Effector memory CD4-positive, alpha-beta T cell (primary cell): ENCODE measurements at regions not wholly inside any gene's neighbourhood (a gene's known extent, or its start where the extent isn't known, plus 50 kb on each side); places are given as distances from the start of the nearest gene placed in this dataset.

Experiments used
- DNase-seq, 3 donors: peaks; one replicate each; pipeline ENCODE4 v3.0.0-alpha.2; 2020
- H3K27ac ChIP-seq: 2 replicates; pipeline ENCODE4 v1.7.0; 2013; ENCODE audit warnings: mild to moderate bottlenecking, low read length, moderate library complexity; ENCODE audit not compliant: insufficient read depth, poor library complexity, severe bottlenecking
- H3K27me3 ChIP-seq: replicated peaks from 2 replicates; pipeline ENCODE4 v1.7.0; 2013; ENCODE audit warnings: mild to moderate bottlenecking, low read length; ENCODE audit not compliant: insufficient read depth, control insufficient read depth, poor library complexity, severe bottlenecking
- H3K36me3 ChIP-seq: 2 replicates; pipeline ENCODE4 v1.7.0; 2013; ENCODE audit warnings: mild to moderate bottlenecking, low read length, moderate library complexity; ENCODE audit not compliant: control insufficient read depth, insufficient read depth
- H3K4me1 ChIP-seq: 2 replicates; pipeline ENCODE4 v1.7.0; 2013; ENCODE audit warnings: low read length, mild to moderate bottlenecking; ENCODE audit not compliant: control insufficient read depth, insufficient read depth, poor library complexity, severe bottlenecking
- H3K4me3 ChIP-seq: 2 replicates; pipeline ENCODE4 v1.7.0; 2013; ENCODE audit warnings: low read length, low read depth, mild to moderate bottlenecking; ENCODE audit not compliant: insufficient read depth, poor library complexity, severe bottlenecking
- H3K9me3 ChIP-seq: 2 replicates; pipeline ENCODE4 v1.7.0; 2013; ENCODE audit warnings: mild to moderate bottlenecking, low read length, moderate library complexity; ENCODE audit not compliant: control insufficient read depth

DNA sequence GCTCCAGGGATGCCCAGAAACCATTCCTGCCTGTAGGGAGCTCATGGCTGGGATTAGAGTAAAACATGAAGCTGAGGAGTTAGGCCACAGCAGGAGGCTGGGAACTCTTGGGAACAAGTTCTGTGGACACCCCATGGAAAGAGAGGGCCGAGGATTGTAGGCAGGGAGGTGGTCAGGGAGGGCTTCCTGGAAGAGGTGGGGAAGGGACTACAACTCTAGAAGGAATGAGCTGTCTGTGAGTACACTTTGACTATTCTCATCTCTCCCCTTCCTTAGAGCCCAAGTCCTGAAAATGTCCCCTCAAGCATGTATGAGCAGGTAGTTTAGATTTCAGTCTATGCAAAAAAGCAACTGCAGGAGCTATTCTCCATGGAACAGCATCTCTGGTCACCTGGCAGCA lies 139.9 kb upstream of the GLI2 start:
- no peak for DNase-seq
- H3K4me3 ChIP-seq: no peak overlapping the region
- no peaks in the 10 kb centered on the region for H3K36me3 ChIP-seq
- no peaks in the 10 kb centered on the region for H3K4me1 ChIP-seq
- H3K27me3 ChIP-seq: no peaks in the 10 kb centered on the region
- no peaks in the 10 kb centered on the region for H3K9me3 ChIP-seq
- H3K27ac ChIP-seq: no peak overlapping the region

DNA sequence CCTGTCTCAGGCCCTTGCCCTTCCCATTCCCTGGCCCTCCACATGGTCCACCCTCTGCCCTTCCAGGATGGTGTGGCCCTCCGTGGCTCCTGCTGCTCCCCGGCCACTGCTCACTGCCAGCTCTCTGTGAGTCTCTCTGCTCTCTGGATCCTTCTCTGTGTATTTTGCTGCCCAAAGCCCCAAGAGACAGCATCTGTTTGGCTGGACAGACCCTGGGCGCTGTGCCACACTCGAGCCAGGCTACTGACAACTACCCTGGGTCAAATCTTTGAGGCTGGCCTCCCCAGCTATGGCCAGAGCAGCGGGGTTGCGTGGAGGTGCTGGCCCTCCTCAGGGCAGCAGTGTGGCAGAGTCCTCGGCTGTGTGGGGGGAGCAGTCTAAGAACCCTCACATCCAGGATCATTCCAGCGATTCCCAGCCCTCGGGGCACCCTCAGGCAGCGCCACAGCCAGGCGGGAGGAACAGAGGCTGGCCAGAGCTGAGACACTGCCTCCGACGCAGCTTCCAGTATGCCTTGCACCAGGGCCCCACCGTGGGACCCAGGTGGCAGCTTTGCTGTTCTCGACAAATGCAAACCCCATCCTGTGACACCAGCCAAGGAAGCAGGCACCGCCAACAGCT lies 139.4 kb upstream of the GLI2 start:
- H3K27me3 ChIP-seq: no peaks in the 10 kb centered on the region
- no peaks in the 10 kb centered on the region for H3K9me3 ChIP-seq
- H3K36me3 ChIP-seq: no peaks in the 10 kb centered on the region
- H3K4me1 ChIP-seq: no peaks in the 10 kb centered on the region
- no peak overlapping the region for H3K4me3 ChIP-seq
- DNase-seq: no peak
- H3K27ac ChIP-seq: no peak overlapping the region

DNA sequence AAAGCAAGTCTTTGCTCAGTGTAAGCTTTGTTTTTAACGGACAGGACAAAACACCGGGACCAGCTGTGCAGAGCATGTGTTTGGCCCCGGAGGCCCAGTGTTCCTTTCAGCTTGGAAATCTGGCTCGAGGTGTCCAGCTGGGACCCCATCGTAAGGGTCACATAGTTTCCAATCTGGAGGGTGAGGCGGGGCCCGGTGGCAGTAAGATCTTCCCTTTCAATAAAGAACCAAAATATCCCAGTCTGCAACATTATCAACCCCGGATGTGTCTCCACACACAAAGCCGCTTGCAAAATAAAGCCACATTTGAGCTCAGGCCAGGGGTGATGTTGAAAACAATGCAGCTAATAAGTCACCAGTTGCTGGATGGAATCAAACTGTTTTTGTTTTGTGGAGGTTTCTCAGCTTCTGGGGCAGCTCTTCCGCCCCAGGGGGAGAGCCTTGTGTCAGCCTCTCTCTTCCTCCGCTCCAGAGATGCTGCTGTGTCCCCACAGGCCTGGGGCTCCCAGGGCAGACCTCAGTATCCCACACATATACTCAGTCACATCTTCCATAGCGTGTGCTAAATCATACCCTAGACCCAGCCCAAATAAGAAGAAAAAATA lies 138.6 kb upstream of the GLI2 start:
- no peak overlapping the region for H3K27ac ChIP-seq
- no peaks in the 10 kb centered on the region for H3K36me3 ChIP-seq
- no peak overlapping the region for H3K4me3 ChIP-seq

DNA sequence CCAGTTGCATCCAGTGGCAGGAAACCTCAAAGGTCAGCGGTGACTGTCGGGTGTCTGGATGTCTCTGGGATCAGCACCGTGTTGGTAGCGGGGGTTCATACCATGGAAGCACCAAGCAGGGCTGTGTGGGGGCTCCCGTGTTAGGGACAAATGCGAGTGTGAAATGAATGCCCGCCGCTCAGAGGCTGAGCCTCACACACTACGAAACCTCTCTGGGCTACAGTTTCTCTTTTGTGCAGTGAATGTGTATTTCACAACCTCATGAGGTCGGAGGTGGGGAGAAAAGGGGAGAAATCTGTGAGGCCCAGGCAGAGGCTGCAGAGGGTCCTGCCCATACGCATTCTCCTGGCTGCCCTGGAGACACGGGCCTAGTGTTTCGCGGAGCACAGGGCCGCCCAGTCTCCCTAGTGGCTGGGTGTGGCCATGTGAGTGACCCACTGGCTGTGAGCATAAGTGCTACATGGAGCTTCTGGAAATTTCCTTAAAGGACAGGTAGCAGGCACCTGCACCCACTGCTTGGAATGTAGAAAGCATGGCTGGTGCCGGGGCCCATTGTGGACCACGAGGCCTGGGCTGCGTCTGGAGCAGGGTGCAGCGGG lies 138.0 kb upstream of the GLI2 start:
- Histone ChIP-seq H3K27ac (no peak overlapping the region), H3K4me1 (no peaks in the 10 kb centered on the region), H3K27me3 (no peaks in the 10 kb centered on the region), H3K9me3 (no peaks in the 10 kb centered on the region), H3K36me3 (no peaks in the 10 kb centered on the region), H3K4me3 (no peak overlapping the region)
- no peak for DNase-seq

More for the DNA sequence above, 138.6 kb upstream of the GLI2 start:
- no peaks in the 10 kb centered on the region for H3K27me3 ChIP-seq
- no peaks in the 10 kb centered on the region for H3K9me3 ChIP-seq
- no peaks in the 10 kb centered on the region for H3K4me1 ChIP-seq
- DNase-seq: no peak

DNA sequence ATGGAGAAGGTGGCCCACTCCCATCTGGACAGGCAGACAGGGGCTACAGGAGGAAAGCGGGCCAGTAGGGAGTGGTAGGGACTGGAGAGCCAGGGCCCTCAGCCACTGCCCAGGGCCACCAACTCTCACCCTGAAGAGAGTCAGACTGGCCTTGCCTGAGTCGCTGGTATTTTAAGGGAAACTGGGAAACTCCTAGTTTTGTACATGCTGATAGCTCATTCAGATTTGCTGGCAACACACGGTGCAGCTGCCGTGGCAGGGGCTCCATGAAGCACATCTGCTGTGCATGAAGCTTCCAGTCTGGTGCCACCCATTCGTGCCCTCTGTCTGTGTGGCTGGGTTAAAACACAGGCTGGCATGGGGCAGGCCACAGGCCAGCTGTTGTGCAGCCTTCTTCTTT lies 137.3 kb upstream of the GLI2 start:
- Histone ChIP-seq H3K27ac (no peak overlapping the region), H3K27me3 (no peaks in the 10 kb centered on the region), H3K36me3 (no peaks in the 10 kb centered on the region), H3K4me1 (no peaks in the 10 kb centered on the region), H3K4me3 (no peak overlapping the region), H3K9me3 (no peaks in the 10 kb centered on the region)
- DNase-seq: no peak

DNA sequence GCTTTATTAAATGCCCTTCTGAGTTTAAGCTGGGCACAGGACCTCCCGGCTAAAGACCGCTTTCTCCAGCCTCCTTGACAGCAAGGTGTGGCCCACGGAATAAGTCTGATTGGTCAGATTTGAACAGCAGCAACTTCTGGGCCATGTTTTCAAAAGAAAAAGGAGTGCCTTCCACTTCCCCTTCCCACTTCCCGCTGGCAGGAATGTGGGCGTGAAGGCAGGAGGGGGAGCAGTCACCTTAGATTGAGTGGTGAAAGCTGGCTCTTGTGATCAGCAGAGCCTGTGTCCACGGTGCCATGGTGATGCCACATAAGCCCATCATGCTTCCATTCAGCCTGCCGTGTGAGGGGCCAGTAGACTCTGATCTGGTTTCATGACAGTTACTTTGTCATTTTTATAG lies 136.6 kb upstream of the GLI2 start:
- H3K4me3 ChIP-seq: no peak overlapping the region
- no peaks in the 10 kb centered on the region for H3K4me1 ChIP-seq
- H3K27me3 ChIP-seq: no peaks in the 10 kb centered on the region
- H3K36me3 ChIP-seq: no peaks in the 10 kb centered on the region
- no peak for DNase-seq
- H3K9me3 ChIP-seq: no peaks in the 10 kb centered on the region
- no peak overlapping the region for H3K27ac ChIP-seq

DNA sequence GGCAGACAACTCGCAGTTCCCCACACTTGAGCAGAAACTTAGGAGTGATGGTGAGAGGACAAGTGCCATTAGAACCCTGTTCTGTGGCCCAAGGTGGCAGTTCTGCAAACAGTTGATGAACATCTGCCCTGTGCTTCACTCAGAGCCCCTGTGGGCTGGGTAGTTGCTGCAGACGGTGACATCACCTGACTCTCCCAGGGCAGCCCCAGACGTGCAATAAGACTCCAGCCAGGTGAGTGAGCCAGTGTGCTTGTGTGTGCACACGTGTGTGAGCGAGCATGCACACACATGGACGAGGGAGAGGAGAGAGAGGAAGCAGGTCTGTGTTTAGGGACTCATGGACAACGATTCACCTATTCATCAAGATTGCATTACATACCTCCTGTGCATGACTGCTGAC lies 136.0 kb upstream of the GLI2 start:
- no peak overlapping the region for H3K27ac ChIP-seq
- H3K4me1 ChIP-seq: no peaks in the 10 kb centered on the region
- no peaks in the 10 kb centered on the region for H3K9me3 ChIP-seq
- no peak for DNase-seq
- no peak overlapping the region for H3K4me3 ChIP-seq
- H3K27me3 ChIP-seq: no peaks in the 10 kb centered on the region
- H3K36me3 ChIP-seq: no peaks in the 10 kb centered on the region

DNA sequence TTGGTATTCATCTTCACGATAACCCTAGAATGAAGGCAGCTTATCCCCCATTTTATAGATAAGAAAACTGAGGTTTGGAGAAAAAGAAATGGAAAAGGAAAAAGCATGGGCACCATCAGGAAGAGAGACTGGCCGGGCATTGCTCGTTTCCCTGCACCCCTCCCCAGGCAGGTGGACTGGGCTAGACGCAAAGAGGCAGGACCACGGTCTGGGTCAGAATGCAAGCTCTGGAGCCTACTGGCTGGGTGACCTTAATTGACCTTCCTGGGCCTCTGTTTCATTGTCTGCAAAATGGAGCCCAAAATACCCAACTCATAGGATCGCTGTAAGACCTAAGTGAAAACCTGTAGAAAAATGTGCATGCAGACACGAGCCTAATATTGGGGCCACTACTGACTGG lies 135.3 kb upstream of the GLI2 start:
- H3K4me3 ChIP-seq: no peak overlapping the region
- H3K4me1 ChIP-seq: no peaks in the 10 kb centered on the region
- H3K27ac ChIP-seq: no peak overlapping the region
- H3K27me3 ChIP-seq: peaks cover 3% of the 10 kb centered on the region
- H3K36me3 ChIP-seq: no peaks in the 10 kb centered on the region
- no peaks in the 10 kb centered on the region for H3K9me3 ChIP-seq
- no peak for DNase-seq

DNA sequence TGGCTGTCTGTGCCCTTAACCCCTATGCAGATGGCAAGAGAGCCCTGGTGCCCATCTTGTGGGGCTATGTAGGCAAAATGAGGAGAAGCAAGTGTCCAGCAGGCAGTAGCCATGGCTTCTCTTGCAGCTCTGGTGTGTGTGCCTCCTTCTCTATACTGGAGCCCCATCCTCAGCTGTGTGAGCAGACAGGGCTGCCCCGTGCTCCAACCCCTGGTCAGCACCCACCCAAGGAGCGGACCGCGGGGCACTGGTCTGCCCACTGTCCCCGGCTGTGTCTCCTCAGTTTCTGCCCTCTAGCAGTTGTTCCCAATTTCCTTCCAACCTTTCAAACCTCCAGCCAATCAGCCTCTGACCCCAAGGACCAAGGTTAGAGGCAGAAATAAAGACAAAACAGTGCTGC lies 134.9 kb upstream of the GLI2 start:
- H3K9me3 ChIP-seq: no peaks in the 10 kb centered on the region

DNA sequence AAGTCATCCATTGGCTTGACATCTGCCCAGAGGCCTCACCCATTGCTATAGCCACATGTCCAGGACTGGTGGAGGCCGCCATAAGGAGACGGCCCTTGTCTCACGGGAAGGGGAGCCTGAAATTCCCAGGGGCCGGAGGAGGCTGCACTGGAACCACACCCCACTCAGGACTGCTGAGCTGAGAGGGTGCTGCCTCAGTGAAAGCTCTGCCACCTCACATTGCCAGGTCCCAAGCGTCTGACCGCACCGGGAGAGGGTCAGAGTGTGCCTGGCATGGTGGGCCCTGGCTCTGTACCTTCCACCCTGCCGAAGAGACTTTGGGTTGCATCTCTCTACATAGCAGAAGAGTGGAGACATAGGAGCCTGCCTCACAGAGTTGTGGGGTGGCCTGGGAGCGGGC lies 134.1 kb upstream of the GLI2 start:
- H3K9me3 ChIP-seq: no peaks in the 10 kb centered on the region
- no peak overlapping the region for H3K4me3 ChIP-seq
- H3K36me3 ChIP-seq: no peaks in the 10 kb centered on the region
- no peak overlapping the region for H3K27ac ChIP-seq
- H3K4me1 ChIP-seq: no peaks in the 10 kb centered on the region
- peaks cover 3% of the 10 kb centered on the region for H3K27me3 ChIP-seq
- no peak for DNase-seq

More for the DNA sequence above, 134.9 kb upstream of the GLI2 start:
- Histone ChIP-seq H3K27me3 (peaks cover 3% of the 10 kb centered on the region), H3K36me3 (no peaks in the 10 kb centered on the region), H3K4me1 (no peaks in the 10 kb centered on the region), H3K27ac (no peak overlapping the region), H3K4me3 (no peak overlapping the region)
- no peak for DNase-seq
